B cell (primary cell): ENCODE measurements at regions not wholly inside any gene's neighbourhood (a gene's known extent, or its start where the extent isn't known, plus 50 kb on each side); places are given as distances from the start of the nearest gene placed in this dataset.

Source experiments
- ATAC-seq: fragments of 200-7000 bp; cut with Tn5 transposase; one replicate; pipeline ENCODE4 v1.10.0; 2021; ENCODE audit warnings: low read depth, mild to moderate bottlenecking, moderate number of reproducible peaks, moderate library complexity
- CTCF ChIA-PET: fragments of 350-600 bp; sonication (Branson Sonifier 250); formaldehyde crosslinking; loops from one replicate; lab custom pipeline; 2021; ENCODE audit warnings: antibody characterized with exemption, inconsistent platforms; lab: Charles Lee
- POLR2A ChIA-PET: fragments of 350-600 bp; sonication (Branson Sonifier 250); formaldehyde crosslinking; loops from one replicate; lab custom pipeline; 2021; ENCODE audit warnings: antibody characterized with exemption; lab: Charles Lee
- DNase-seq: peaks from one replicate; pipeline ENCODE4 v3.0.0; 2013
- H2AFZ ChIP-seq: 2 replicates; pipeline ENCODE4 v1.6.1; 2012; ENCODE audit warnings: mild to moderate bottlenecking, low read depth, low read length; ENCODE audit not compliant: insufficient read depth, poor library complexity, severe bottlenecking
- H3K27ac ChIP-seq, 2 donors: 1 replicate in 1 of 2; 2 replicates in 1 of 2; pipeline ENCODE4 v1.5.1; 2012 to 2013; ENCODE audit warnings: low read length in 2 of 2, mild to moderate bottlenecking in 2 of 2, moderate library complexity in 1 of 2
- H3K27me3 ChIP-seq, 4 experiments: fragments of 200-600 bp in 1 of 4; sonication (generic) in 1 of 4; replicated peaks in 1 of 4; 1 replicate in 2 of 4; 2 replicates in 2 of 4; pipeline versions ENCODE4 v1.6.1 to v1.7.0; 2013 to 2016; ENCODE audit warnings: low read length in 3 of 4, mild to moderate bottlenecking in 2 of 4, mixed read lengths in 1 of 4, moderate library complexity in 1 of 4; ENCODE audit not compliant: insufficient read depth in 4 of 4, control insufficient read depth in 3 of 4; ENCODE audit errors: control extremely low read depth in 1 of 4
- H3K36me3 ChIP-seq, 2 experiments: replicated peaks in 1 of 2; 1 replicate in 1 of 2; 2 replicates in 1 of 2; pipeline versions ENCODE4 v1.6.1 to v1.7.1; 2013; ENCODE audit warnings: low read length in 1 of 2; ENCODE audit not compliant: insufficient read depth in 2 of 2, control insufficient read depth in 1 of 2; ENCODE audit errors: control extremely low read depth in 1 of 2, extremely low read depth in 1 of 2
- H3K4me1 ChIP-seq, 2 donors: fragments of 200-600 bp in 1 of 2; sonication (generic) in 1 of 2; 1 replicate in 1 of 2; 2 replicates in 1 of 2; pipeline versions ENCODE4 v1.5.1 to v1.6.1; 2013 to 2017; ENCODE audit warnings: low read length in 2 of 2; ENCODE audit not compliant: control insufficient read depth in 2 of 2, insufficient read depth in 2 of 2
- H3K4me2 ChIP-seq: replicated peaks from 2 replicates; pipeline ENCODE3; 2012; ENCODE audit warnings: mild to moderate bottlenecking, low read depth, low read length; ENCODE audit not compliant: poor library complexity, severe bottlenecking
- H3K4me3 ChIP-seq, 5 experiments: fragments of 200-600 bp in 1 of 5; sonication (generic) in 1 of 5; 1 replicate in 3 of 5; 2 replicates in 2 of 5; pipeline versions ENCODE4 v1.5.1 to v1.7.0; 2011 to 2016; ENCODE audit warnings: low read length in 4 of 5, mild to moderate bottlenecking in 4 of 5, low read depth in 2 of 5, control low read depth in 1 of 5, moderate library complexity in 1 of 5; ENCODE audit not compliant: insufficient read depth in 1 of 5; ENCODE audit errors: control extremely low read depth in 1 of 5, extremely low read depth in 1 of 5
- H3K79me2 ChIP-seq: fragments of 200-600 bp; sonication (generic); one replicate; pipeline ENCODE4 v1.6.0; 2016; ENCODE audit warnings: low read length; ENCODE audit not compliant: control insufficient read depth, insufficient read depth
- H3K9ac ChIP-seq: fragments of 200-600 bp; sonication (generic); 2 replicates; pipeline ENCODE4 v1.6.1; 2017; ENCODE audit warnings: mild to moderate bottlenecking, low read length, moderate library complexity
- H3K9me3 ChIP-seq, 3 donors: one replicate each; pipeline versions ENCODE4 v1.6.1 to v1.7.1; 2013; ENCODE audit warnings: low read length in 2 of 3; ENCODE audit not compliant: control insufficient read depth in 2 of 3, insufficient read depth in 1 of 3; ENCODE audit errors: control extremely low read depth in 1 of 3
- H4K20me1 ChIP-seq: 2 replicates; pipeline ENCODE4 v1.6.0; 2012; ENCODE audit warnings: mild to moderate bottlenecking, low read length; ENCODE audit not compliant: insufficient read depth, control insufficient read depth, poor library complexity, severe bottlenecking
- H3K27ac Mint-ChIP-seq: one replicate; pipeline ENCODE4 v1.8.0; 2021; ENCODE audit warnings: mixed read lengths
- H3K27me3 Mint-ChIP-seq: one replicate; pipeline ENCODE4 v1.8.0; 2021; ENCODE audit warnings: mixed read lengths
- H3K4me1 Mint-ChIP-seq: one replicate; pipeline ENCODE4 v1.8.0; 2021; ENCODE audit warnings: mixed read lengths
- H3K4me3 Mint-ChIP-seq: one replicate; pipeline ENCODE4 v1.8.0; 2021; ENCODE audit warnings: mixed read lengths
- H3K9me3 Mint-ChIP-seq: one replicate; pipeline ENCODE4 v1.8.0; 2022; ENCODE audit warnings: mixed read lengths; ENCODE audit not compliant: insufficient read depth
- CTCF ChIP-seq: fragments of 200-600 bp; IDR thresholded peaks from one replicate; pipeline ENCODE4 v1.8.0; 2022; ENCODE audit warnings: antibody characterized with exemption, mild to moderate bottlenecking
- EZH2 ChIP-seq: IDR thresholded peaks from 2 replicates; pipeline ENCODE4 v1.6.1; 2012; ENCODE audit warnings: borderline replicate concordance, low read depth, mild to moderate bottlenecking, moderate library complexity, low read length; ENCODE audit not compliant: insufficient read depth, poor library complexity, severe bottlenecking
- WGBS: methylation state at CpG from one replicate; pipeline ENCODE4 v1.1.5; 2013; ENCODE audit warnings: missing lambda C conversion rate; ENCODE audit not compliant: insufficient coverage; 5-methylcytosine and 5-hydroxymethylcytosine counted together
- intact Hi-C: fragments of 100-400 bp; cut with micrococcal nuclease; formaldehyde crosslinking; loops from one replicate; pipeline ENCODE4 v1.10.0; 2022

- no peak overlapping the region for H3K4me3 ChIP-seq
- H3K79me2 ChIP-seq, result no peaks in the 10 kb centered on the region
- no peaks in the 10 kb centered on the region for H3K4me1 ChIP-seq
- H3K27ac Mint-ChIP-seq, result no peak overlapping the region
- no peaks in the 10 kb centered on the region for H4K20me1 ChIP-seq
- ATAC-seq (no peak), DNase-seq (no peak)
- no peaks in the 10 kb centered on the region for H3K9me3 ChIP-seq
- intact Hi-C loops, result no loop called here
- H3K9ac ChIP-seq, result no peak overlapping the region
- H3K27me3 ChIP-seq, result no peaks in the 10 kb centered on the region
- H3K36me3 ChIP-seq, result no peaks in the 10 kb centered on the region
- no peak overlapping the region for H3K4me2 ChIP-seq
- ChIA-PET POLR2A (no interaction called here), CTCF (no interaction called here)
- no peaks in the 10 kb centered on the region for H3K9me3 Mint-ChIP-seq
- no peaks in the 10 kb centered on the region for H3K27me3 Mint-ChIP-seq
- H3K4me3 Mint-ChIP-seq, result no peak overlapping the region
- H2AFZ ChIP-seq, result no peak overlapping the region
- H3K4me1 Mint-ChIP-seq, result no peaks in the 10 kb centered on the region
- TF ChIP-seq EZH2 (no peak), CTCF (no peak)
- no peak overlapping the region for H3K27ac ChIP-seq
Observed at GRCh38 chr3:189404024-189404423, 227.2 kb upstream of the TP63 start.

- no peak for DNase-seq
- intact Hi-C loops, result no loop called here
- ChIA-PET POLR2A (no interaction called here), CTCF (no interaction called here)
- no peak for ATAC-seq
- H3K27me3 Mint-ChIP-seq, result no peaks in the 10 kb centered on the region
- H3K79me2 ChIP-seq, result no peaks in the 10 kb centered on the region
- no peaks in the 10 kb centered on the region for H4K20me1 ChIP-seq
- 100% methylated on average over 1 of the region's 3 CpGs for WGBS
- H2AFZ ChIP-seq, result no peak overlapping the region
- H3K4me3 ChIP-seq, result no peak overlapping the region
- no peaks in the 10 kb centered on the region for H3K4me1 ChIP-seq
- H3K9ac ChIP-seq, result no peak overlapping the region
- H3K4me1 Mint-ChIP-seq, result no peaks in the 10 kb centered on the region
- no peak overlapping the region for H3K27ac Mint-ChIP-seq
- TF ChIP-seq CTCF, result no peak
- no peak for TF ChIP-seq EZH2
- H3K36me3 ChIP-seq, result no peaks in the 10 kb centered on the region
- no peaks in the 10 kb centered on the region for H3K27me3 ChIP-seq
- H3K9me3 ChIP-seq, result no peaks in the 10 kb centered on the region
- H3K27ac ChIP-seq, result no peak overlapping the region
- H3K4me2 ChIP-seq, result no peak overlapping the region
- no peak overlapping the region for H3K4me3 Mint-ChIP-seq
- no peaks in the 10 kb centered on the region for H3K9me3 Mint-ChIP-seq
Observed at GRCh38 chr3:189404797-189405484, 226.2 kb upstream of the TP63 start.
